ENCODE measurements at regions not wholly inside any gene's neighbourhood (a gene's known extent, or its start where the extent isn't known, plus 50 kb on each side); places are given as distances from the start of the nearest gene placed in this dataset.

GRCh38 chr16:13307851-13308250, 406.5 kb downstream of the SHISA9 start:
- TF ChIP-seq ZFX (IDR thresholded peaks at IDR 0.05), result no peak
- TF ChIP-seq, protein P1, sequence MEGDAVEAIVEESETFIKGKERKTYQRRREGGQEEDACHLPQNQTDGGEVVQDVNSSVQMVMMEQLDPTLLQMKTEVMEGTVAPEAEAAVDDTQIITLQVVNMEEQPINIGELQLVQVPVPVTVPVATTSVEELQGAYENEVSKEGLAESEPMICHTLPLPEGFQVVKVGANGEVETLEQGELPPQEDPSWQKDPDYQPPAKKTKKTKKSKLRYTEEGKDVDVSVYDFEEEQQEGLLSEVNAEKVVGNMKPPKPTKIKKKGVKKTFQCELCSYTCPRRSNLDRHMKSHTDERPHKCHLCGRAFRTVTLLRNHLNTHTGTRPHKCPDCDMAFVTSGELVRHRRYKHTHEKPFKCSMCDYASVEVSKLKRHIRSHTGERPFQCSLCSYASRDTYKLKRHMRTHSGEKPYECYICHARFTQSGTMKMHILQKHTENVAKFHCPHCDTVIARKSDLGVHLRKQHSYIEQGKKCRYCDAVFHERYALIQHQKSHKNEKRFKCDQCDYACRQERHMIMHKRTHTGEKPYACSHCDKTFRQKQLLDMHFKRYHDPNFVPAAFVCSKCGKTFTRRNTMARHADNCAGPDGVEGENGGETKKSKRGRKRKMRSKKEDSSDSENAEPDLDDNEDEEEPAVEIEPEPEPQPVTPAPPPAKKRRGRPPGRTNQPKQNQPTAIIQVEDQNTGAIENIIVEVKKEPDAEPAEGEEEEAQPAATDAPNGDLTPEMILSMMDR (conservative IDR thresholded peaks at IDR 0.05), result no peak
